ENCODE measurements at regions not wholly inside any gene's neighbourhood (a gene's known extent, or its start where the extent isn't known, plus 50 kb on each side); places are given as distances from the start of the nearest gene placed in this dataset.

- Mint-ChIP-seq H3K36me3 (no peaks in the 10 kb centered on the region), H3K27ac (no peak overlapping the region), H3K4me3 (no peak overlapping the region), H3K27me3 (no peaks in the 10 kb centered on the region), H3K9me3 (peaks cover 4% of the 10 kb centered on the region), H3K4me1 (ENCODE audit: low read depth in 2 of 2) (no peaks in the 10 kb centered on the region)
- ATAC-seq (no peak), DNase-seq (ENCODE audit: low spot score) (no peak)
Observed at GRCh38 chr6:91117550-91117949, 530.7 kb upstream of the MAP3K7 start.

GRCh38 chr6:91114123-91114708 is 527.3 kb upstream of the MAP3K7 start:
- ATAC-seq (no peak), DNase-seq (ENCODE audit: low spot score) (no peak)
- Mint-ChIP-seq H3K4me1 (ENCODE audit: low read depth in 2 of 2) (no peaks in the 10 kb centered on the region), H3K27me3 (peaks cover 0 to 2% of the 10 kb centered on the region in 2 donors), H3K36me3 (no peaks in the 10 kb centered on the region), H3K9me3 (peaks cover 4% of the 10 kb centered on the region), H3K4me3 (no peak overlapping the region), H3K27ac (no peak overlapping the region)

- DNase-seq (ENCODE audit: low spot score): no peak
- peaks cover 4% of the 10 kb centered on the region for H3K9me3 Mint-ChIP-seq
- peaks cover 0 to 2% of the 10 kb centered on the region in 2 donors for H3K27me3 Mint-ChIP-seq
- no peak overlapping the region for H3K27ac Mint-ChIP-seq
- no peaks in the 10 kb centered on the region for H3K36me3 Mint-ChIP-seq
- no peaks in the 10 kb centered on the region for H3K4me1 Mint-ChIP-seq (ENCODE audit: low read depth in 2 of 2)
- no peak overlapping the region for H3K4me3 Mint-ChIP-seq
- ATAC-seq: no peak
Observed at GRCh38 chr6:91106083-91106482, 519.2 kb upstream of the MAP3K7 start.

GRCh38 chr6:91105532-91105931 is 518.7 kb upstream of the MAP3K7 start:
- H3K9me3 Mint-ChIP-seq: peaks cover 4% of the 10 kb centered on the region

GRCh38 chr6:91099479-91099878 is 512.6 kb upstream of the MAP3K7 start:
- Mint-ChIP-seq H3K4me1 (ENCODE audit: low read depth in 2 of 2) (no peaks in the 10 kb centered on the region), H3K36me3 (no peaks in the 10 kb centered on the region), H3K27ac (no peak overlapping the region), H3K4me3 (no peak overlapping the region), H3K9me3 (peaks cover 2% of the 10 kb centered on the region), H3K27me3 (no peaks in the 10 kb centered on the region)
- ATAC-seq: no peak
- no peak for DNase-seq (ENCODE audit: low spot score)

More at GRCh38 chr6:91105532-91105931, 518.7 kb upstream of the MAP3K7 start:
- Mint-ChIP-seq H3K4me3 (no peak overlapping the region), H3K4me1 (ENCODE audit: low read depth in 2 of 2) (no peaks in the 10 kb centered on the region), H3K36me3 (no peaks in the 10 kb centered on the region), H3K27me3 (peaks cover 0 to 2% of the 10 kb centered on the region in 2 donors), H3K27ac (no peak overlapping the region)
- ATAC-seq (no peak), DNase-seq (ENCODE audit: low spot score) (no peak)

GRCh38 chr6:91098006-91098405 is 511.1 kb upstream of the MAP3K7 start:
- Mint-ChIP-seq H3K27me3 (no peaks in the 10 kb centered on the region), H3K4me1 (ENCODE audit: low read depth in 2 of 2) (no peaks in the 10 kb centered on the region), H3K4me3 (no peak overlapping the region), H3K27ac (no peak overlapping the region), H3K36me3 (no peaks in the 10 kb centered on the region), H3K9me3 (peaks cover 2% of the 10 kb centered on the region)
- DNase-seq (ENCODE audit: low spot score): no peak
- no peak for ATAC-seq

- H3K9me3 Mint-ChIP-seq: peaks cover 2% of the 10 kb centered on the region
- no peaks in the 10 kb centered on the region for H3K36me3 Mint-ChIP-seq
- DNase-seq (ENCODE audit: low spot score) (no peak), ATAC-seq (no peak)
- H3K27me3 Mint-ChIP-seq: no peaks in the 10 kb centered on the region
- H3K27ac Mint-ChIP-seq: no peak overlapping the region
- H3K4me3 Mint-ChIP-seq: no peak overlapping the region
- no peaks in the 10 kb centered on the region for H3K4me1 Mint-ChIP-seq (ENCODE audit: low read depth in 2 of 2)
Observed at GRCh38 chr6:91097364-91097763, 510.5 kb upstream of the MAP3K7 start.

- peaks cover 0 to 3% of the 10 kb centered on the region in 2 donors for H3K27me3 Mint-ChIP-seq
- H3K27ac Mint-ChIP-seq: no peak overlapping the region
- ATAC-seq (no peak), DNase-seq (ENCODE audit: low spot score) (no peak)
- no peak overlapping the region for H3K4me3 Mint-ChIP-seq
- H3K9me3 Mint-ChIP-seq: peaks cover 2% of the 10 kb centered on the region
- no peaks in the 10 kb centered on the region for H3K36me3 Mint-ChIP-seq
- H3K4me1 Mint-ChIP-seq (ENCODE audit: low read depth in 2 of 2): no peaks in the 10 kb centered on the region
Observed at GRCh38 chr6:91094806-91095475, 508.1 kb upstream of the MAP3K7 start.

- Mint-ChIP-seq H3K27me3 (peaks cover 0 to 3% of the 10 kb centered on the region in 2 donors), H3K36me3 (no peaks in the 10 kb centered on the region), H3K4me3 (no peak overlapping the region), H3K27ac (no peak overlapping the region), H3K9me3 (peaks cover under 1% of the 10 kb centered on the region), H3K4me1 (ENCODE audit: low read depth in 2 of 2) (no peaks in the 10 kb centered on the region)
- no peak for DNase-seq (ENCODE audit: low spot score)
- ATAC-seq: no peak
Observed at GRCh38 chr6:91094341-91094740, 507.5 kb upstream of the MAP3K7 start.

GRCh38 chr6:91088976-91089375 is 502.1 kb upstream of the MAP3K7 start:
- ATAC-seq (no peak), DNase-seq (ENCODE audit: low spot score) (no peak)
- peaks cover 0 to 6% of the 10 kb centered on the region in 2 donors for H3K27me3 Mint-ChIP-seq
- H3K4me1 Mint-ChIP-seq (ENCODE audit: low read depth in 2 of 2): no peaks in the 10 kb centered on the region
- H3K27ac Mint-ChIP-seq: no peak overlapping the region
- H3K4me3 Mint-ChIP-seq: no peak overlapping the region
- H3K36me3 Mint-ChIP-seq: no peaks in the 10 kb centered on the region
- no peaks in the 10 kb centered on the region for H3K9me3 Mint-ChIP-seq

GRCh38 chr6:91088515-91088914 is 501.6 kb upstream of the MAP3K7 start:
- no peak for DNase-seq (ENCODE audit: low spot score)
- ATAC-seq: no peak
- no peaks in the 10 kb centered on the region for H3K4me1 Mint-ChIP-seq (ENCODE audit: low read depth in 2 of 2)
- peaks cover 0 to 6% of the 10 kb centered on the region in 2 donors for H3K27me3 Mint-ChIP-seq
- H3K9me3 Mint-ChIP-seq: no peaks in the 10 kb centered on the region
- no peak overlapping the region for H3K27ac Mint-ChIP-seq
- no peak overlapping the region for H3K4me3 Mint-ChIP-seq
- no peaks in the 10 kb centered on the region for H3K36me3 Mint-ChIP-seq

GRCh38 chr6:91087908-91088307 is 501.0 kb upstream of the MAP3K7 start:
- DNase-seq (ENCODE audit: low spot score) (no peak), ATAC-seq (no peak)
- Mint-ChIP-seq H3K4me3 (no peak overlapping the region), H3K9me3 (no peaks in the 10 kb centered on the region), H3K4me1 (ENCODE audit: low read depth in 2 of 2) (no peaks in the 10 kb centered on the region), H3K27me3 (peaks cover 0 to 6% of the 10 kb centered on the region in 2 donors), H3K36me3 (no peaks in the 10 kb centered on the region), H3K27ac (no peak overlapping the region)

GRCh38 chr6:91083211-91083610 is 496.3 kb upstream of the MAP3K7 start:
- no peaks in the 10 kb centered on the region for H3K27me3 Mint-ChIP-seq
- no peaks in the 10 kb centered on the region for H3K4me1 Mint-ChIP-seq (ENCODE audit: low read depth in 2 of 2)
- no peak overlapping the region for H3K4me3 Mint-ChIP-seq
- no peaks in the 10 kb centered on the region for H3K36me3 Mint-ChIP-seq
- ATAC-seq (no peak), DNase-seq (ENCODE audit: low spot score) (no peak)
- no peak overlapping the region for H3K27ac Mint-ChIP-seq
- no peaks in the 10 kb centered on the region for H3K9me3 Mint-ChIP-seq

GRCh38 chr6:91082311-91082832 is 495.5 kb upstream of the MAP3K7 start:
- H3K4me1 Mint-ChIP-seq (ENCODE audit: low read depth in 2 of 2): no peaks in the 10 kb centered on the region
- no peak overlapping the region for H3K4me3 Mint-ChIP-seq
- no peak for ATAC-seq
- no peak for DNase-seq (ENCODE audit: low spot score)
- H3K9me3 Mint-ChIP-seq: no peaks in the 10 kb centered on the region
- no peaks in the 10 kb centered on the region for H3K36me3 Mint-ChIP-seq
- H3K27ac Mint-ChIP-seq: no peak overlapping the region
- H3K27me3 Mint-ChIP-seq: no peaks in the 10 kb centered on the region

Measured in natural killer cell treated with Interleukin-12 subunit alpha and Interleukin-12 subunit beta and Interleukin-15 and Interleukin-18, amount 100 ng/mL, for 72 hours (primary cell).